Ascending aorta (tissue), 2 donors: ENCODE measurements at regions not wholly inside any gene's neighbourhood (a gene's known extent, or its start where the extent isn't known, plus 50 kb on each side); places are given as distances from the start of the nearest gene placed in this dataset.

Experiments used
- DNase-seq, 2 donors: peaks; one replicate each; pipeline ENCODE4 v3.0.0-alpha.2; 2019; ENCODE audit warnings: low spot score in 2 of 2
- H3K27ac ChIP-seq, 2 donors: fragments of 200-600 bp; sonication (generic); one replicate each; pipeline ENCODE4 v1.5.1; 2016 to 2017; ENCODE audit warnings: mild to moderate bottlenecking in 1 of 2
- H3K27me3 ChIP-seq: fragments of 200-600 bp; sonication (generic); one replicate; pipeline ENCODE4 v1.5.1; 2017
- H3K36me3 ChIP-seq, 2 donors: fragments of 200-600 bp; sonication (generic); one replicate each; pipeline ENCODE4 v1.5.1; 2016
- H3K4me1 ChIP-seq, 2 donors: fragments of 200-600 bp; sonication (generic); one replicate each; pipeline ENCODE4 v1.5.1; 2016 to 2017; ENCODE audit warnings: mild to moderate bottlenecking in 1 of 2
- H3K4me3 ChIP-seq, 2 donors: fragments of 200-600 bp; sonication (generic); one replicate each; pipeline ENCODE4 v1.5.1; 2016 to 2017; ENCODE audit warnings: mild to moderate bottlenecking in 1 of 2
- H3K9me3 ChIP-seq, 2 donors: fragments of 200-600 bp; sonication (generic); one replicate each; pipeline ENCODE4 v1.5.1; 2016
- CTCF ChIP-seq, 3 experiments: fragments of 200-600 bp in 2 of 3; fragments of 450-650 bp in 1 of 3; sonication (generic) in 2 of 3; IDR thresholded peaks; one replicate each; pipeline ENCODE4 v1.5.1; 2016 to 2019; ENCODE audit warnings: antibody characterized with exemption in 3 of 3, mild to moderate bottlenecking in 1 of 3, moderate library complexity in 1 of 3
- intact Hi-C: fragments of 100-400 bp; cut with DNase I; formaldehyde crosslinking; loops from one replicate; pipeline ENCODE4 v1.15.1; 2023

GRCh38 chr17:65402513-65403496, 158.6 kb downstream of the AXIN2 start:
- Histone ChIP-seq H3K27ac (no peak overlapping the region), H3K27me3 (no peaks in the 10 kb centered on the region), H3K36me3 (no peaks in the 10 kb centered on the region), H3K4me3 (no peak overlapping the region), H3K4me1 (no peaks in the 10 kb centered on the region), H3K9me3 (no peaks in the 10 kb centered on the region)
- DNase-seq, result no peak
- no peak for TF ChIP-seq CTCF (IDR thresholded peaks at IDR 0.05)
- intact Hi-C loops, result no loop called here

GRCh38 chr17:65401561-65401960, 159.9 kb downstream of the AXIN2 start:
- Histone ChIP-seq H3K27ac (no peak overlapping the region), H3K27me3 (no peaks in the 10 kb centered on the region), H3K4me1 (no peaks in the 10 kb centered on the region), H3K9me3 (no peaks in the 10 kb centered on the region), H3K36me3 (no peaks in the 10 kb centered on the region), H3K4me3 (no peak overlapping the region)
- intact Hi-C loops, result no loop called here
- no peak for DNase-seq
- no peak for TF ChIP-seq CTCF (IDR thresholded peaks at IDR 0.05)

- H3K9me3 ChIP-seq, result no peaks in the 10 kb centered on the region
- no peaks in the 10 kb centered on the region for H3K4me1 ChIP-seq
- no peak for DNase-seq
- no peak overlapping the region for H3K27ac ChIP-seq
- no peak for TF ChIP-seq CTCF (IDR thresholded peaks at IDR 0.05)
- intact Hi-C loops, result no loop called here
- no peaks in the 10 kb centered on the region for H3K36me3 ChIP-seq
- H3K4me3 ChIP-seq, result no peak overlapping the region
- H3K27me3 ChIP-seq, result no peaks in the 10 kb centered on the region
Observed at GRCh38 chr17:65400701-65401100, 160.7 kb downstream of the AXIN2 start.

- no peak for DNase-seq
- TF ChIP-seq CTCF (IDR thresholded peaks at IDR 0.05), result no peak
- H3K4me1 ChIP-seq, result no peaks in the 10 kb centered on the region
- intact Hi-C loops, result no loop called here
- no peak overlapping the region for H3K4me3 ChIP-seq
- no peaks in the 10 kb centered on the region for H3K36me3 ChIP-seq
- H3K27ac ChIP-seq, result no peak overlapping the region
- H3K9me3 ChIP-seq, result no peaks in the 10 kb centered on the region
- no peaks in the 10 kb centered on the region for H3K27me3 ChIP-seq
Observed at GRCh38 chr17:65398040-65398787, 163.2 kb downstream of the AXIN2 start.

- Histone ChIP-seq H3K36me3 (no peaks in the 10 kb centered on the region), H3K4me1 (no peaks in the 10 kb centered on the region), H3K9me3 (no peaks in the 10 kb centered on the region), H3K4me3 (no peak overlapping the region), H3K27me3 (no peaks in the 10 kb centered on the region), H3K27ac (no peak overlapping the region)
- no peak for DNase-seq
- intact Hi-C loops, result no loop called here
- no peak for TF ChIP-seq CTCF (IDR thresholded peaks at IDR 0.05)
Observed at GRCh38 chr17:65395924-65396323, 165.5 kb downstream of the AXIN2 start.
